K562 (cell line): ENCODE measurements at regions not wholly inside any gene's neighbourhood (a gene's known extent, or its start where the extent isn't known, plus 50 kb on each side); places are given as distances from the start of the nearest gene placed in this dataset.

Experiments
- ATAC-seq: fragments of 200-7000 bp; cut with Tn5 transposase; 3 replicates; pipeline ENCODE4 v1.9.1; 2020; ENCODE audit warnings: moderate library complexity
- BruUV-seq: library from RNA; stranded (reverse); fragments of 400-500 nt; replicated peaks from 2 replicates; lab custom pipeline; 2021; lab: Mats Ljungman, UMichigan
- CTCF ChIA-PET: fragments of 300-600 bp; formaldehyde crosslinking; extraction: SDS; loops from one replicate; lab custom pipeline; 2021; ENCODE audit warnings: low intra/inter-chr PET ratio; lab: Yijun Ruan, JAX
- POLR2A ChIA-PET: fragments of 300-600, 350-650 bp; sonication (Branson Sonifier 250); formaldehyde crosslinking; extraction: SDS; loops from one replicate; lab custom pipeline; 2021; ENCODE audit warnings: antibody characterized with exemption, inconsistent platforms; lab: Yijun Ruan, JAX
- DNase-seq, 4 experiments: peaks; one replicate each; pipeline versions ENCODE4 v3.0.0 to v3.0.0-alpha.2; 2011 to 2018; ENCODE audit warnings: low spot score in 3 of 4, mixed read lengths in 3 of 4; ENCODE audit errors: extremely low read depth in 1 of 4
- FAIRE-seq: peaks from 2 replicates; lab custom pipeline; 2011; peaks lifted over from hg19 to GRCh38; lab: Jason Lieb, UNC
- H2AFZ ChIP-seq: 2 replicates; pipeline ENCODE4 v1.6.0; 2011; ENCODE audit warnings: low read depth, low read length, control low read depth, inconsistent platforms
- H3K27ac ChIP-seq: fragments of 200-600 bp; 3 replicates; pipeline ENCODE4 v1.8.0; 2011; ENCODE audit warnings: low read depth, mild to moderate bottlenecking, control low read depth, inconsistent platforms, low read length, moderate library complexity, mixed read lengths; ENCODE audit errors: extremely low read depth
- H3K27me3 ChIP-seq, 2 experiments: fragments of 300-600 bp in 1 of 2; 2 replicates in 1 of 2; 3 replicates in 1 of 2; pipeline versions ENCODE4 v1.6.0 to v1.8.0; 2011; ENCODE audit warnings: inconsistent platforms in 2 of 2, low read length in 2 of 2, mild to moderate bottlenecking in 1 of 2, mixed read lengths in 1 of 2, moderate library complexity in 1 of 2; ENCODE audit not compliant: control insufficient read depth in 2 of 2, insufficient read depth in 2 of 2
- H3K36me3 ChIP-seq: fragments of 300-600 bp; 3 replicates; pipeline ENCODE4 v1.8.0; 2011; ENCODE audit warnings: mild to moderate bottlenecking, low read length, inconsistent platforms; ENCODE audit not compliant: control insufficient read depth, insufficient read depth
- H3K4me1 ChIP-seq, 2 experiments: fragments of 200-600 bp in 1 of 2; replicated peaks in 1 of 2; 2 replicates in 1 of 2; 3 replicates in 1 of 2; pipeline versions ENCODE4 v1.5.1 to v1.8.0; 2011; ENCODE audit warnings: inconsistent platforms in 2 of 2, low read length in 2 of 2, mild to moderate bottlenecking in 1 of 2, mixed read lengths in 1 of 2, moderate library complexity in 1 of 2; ENCODE audit not compliant: control insufficient read depth in 2 of 2, insufficient read depth in 2 of 2
- H3K4me2 ChIP-seq: 2 replicates; pipeline ENCODE4 v1.6.1; 2011; ENCODE audit warnings: low read length, control low read depth, inconsistent platforms, mixed read lengths; ENCODE audit not compliant: insufficient read depth
- H3K4me3 ChIP-seq: fragments of 200-600 bp; sonication (generic), shearing (Covaris generic); 2 replicates; pipeline ENCODE4 v1.5.1; 2016; ENCODE audit warnings: control low read depth, inconsistent platforms
- H3K79me2 ChIP-seq: fragments of 200-600 bp; 3 replicates; pipeline ENCODE4 v1.8.0; 2011; ENCODE audit warnings: low read length, inconsistent platforms; ENCODE audit not compliant: control insufficient read depth, insufficient read depth
- H3K9ac ChIP-seq, 2 experiments: 2 replicates each; pipeline versions ENCODE4 v1.6.0 to v1.6.1; 2011; ENCODE audit warnings: low read depth in 2 of 2, low read length in 2 of 2, control low read depth in 1 of 2, inconsistent platforms in 1 of 2, mild to moderate bottlenecking in 1 of 2, mixed read lengths in 1 of 2; ENCODE audit not compliant: insufficient read depth in 1 of 2
- H3K9me1 ChIP-seq: one replicate; pipeline ENCODE4 v1.6.0; 2011; ENCODE audit warnings: inconsistent platforms, mild to moderate bottlenecking, low read length, moderate library complexity; ENCODE audit not compliant: control insufficient read depth, insufficient read depth
- H3K9me3 ChIP-seq: replicated peaks from 2 replicates; pipeline ENCODE4 v1.5.1; 2011; ENCODE audit warnings: low read depth, low read length, inconsistent platforms; ENCODE audit not compliant: control insufficient read depth, insufficient read depth
- H4K20me1 ChIP-seq: replicated peaks from 2 replicates; pipeline ENCODE4 v1.6.1; 2011; ENCODE audit warnings: low read length, inconsistent platforms, mixed read lengths; ENCODE audit not compliant: control insufficient read depth, insufficient read depth
- C11orf30 ChIP-seq: fragments of 450-650 bp; IDR thresholded peaks from 2 replicates; pipeline ENCODE4 v1.6.1; 2016; ENCODE audit warnings: low read depth, mild to moderate bottlenecking
- ERF ChIP-seq: fragments of 450-650 bp; formaldehyde crosslinking; IDR thresholded peaks from 2 replicates; pipeline ENCODE4 v1.4.0; 2020; ENCODE audit warnings: mild to moderate bottlenecking, mixed read lengths
- KAT8 ChIP-seq: fragments of 450-650 bp; IDR thresholded peaks from 2 replicates; pipeline ENCODE4 v1.6.1; 2016; ENCODE audit warnings: low read depth, mild to moderate bottlenecking
- MEF2D ChIP-seq: conservative IDR thresholded peaks from 2 replicates; pipeline ENCODE4 v1.6.1; 2016; ENCODE audit warnings: low read depth, missing genetic modification characterization, missing compliant biosample characterization
- NFE2 ChIP-seq: IDR thresholded peaks from 2 replicates; pipeline ENCODE4 v1.6.1; 2014; ENCODE audit warnings: antibody characterized with exemption, low read depth
- PTBP1 ChIP-seq: fragments of 200-400 bp; formaldehyde crosslinking; IDR thresholded peaks from 2 replicates; pipeline ENCODE4 v1.6.1; 2017; ENCODE audit warnings: low read depth, low read length
- SP1 ChIP-seq: sonication (generic); formaldehyde crosslinking; IDR thresholded peaks from 2 replicates; pipeline ENCODE4 v1.8.1; 2022; ENCODE audit warnings: mild to moderate bottlenecking, missing genetic modification reagents
- ZFP1 ChIP-seq: fragments of 450-650 bp; formaldehyde crosslinking; IDR thresholded peaks from 2 replicates; pipeline ENCODE4 v1.4.0; 2020; ENCODE audit warnings: mild to moderate bottlenecking, mixed read lengths
- WGBS: fragments of 100-300 bp; shearing (Covaris generic); methylation state at CpG from one replicate; pipeline ENCODE4 v1.1.6; 2016; ENCODE audit warnings: low coverage, mixed read lengths; ENCODE audit not compliant: insufficient coverage; ENCODE audit errors: missing lambda C conversion rate; 5-methylcytosine and 5-hydroxymethylcytosine counted together
- in situ Hi-C: fragments of 300-500 bp; cut with MboI; formaldehyde crosslinking; loops from 4 replicates; pipeline ENCODE4 v1.15.0; 2018; ENCODE audit warnings: inconsistent platforms, mixed read lengths
- intact Hi-C: fragments of 100-400 bp; cut with micrococcal nuclease; formaldehyde crosslinking; loops from 2 replicates; pipeline ENCODE4 v1.14.2; 2022
- TF ChIP-seq, protein P1 (sequence below), 3 experiments: fragments of 200-800 bp in 1 of 3; fragments of 250-450 bp in 1 of 3; fragments of 450-650 bp in 1 of 3; sonication (Bioruptor Pico) in 1 of 3; sonication (Bioruptor generic) in 1 of 3; formaldehyde crosslinking in 1 of 3; IDR thresholded peaks; 2 replicates each; pipeline versions ENCODE4 v1.6.1 to v1.8.0; 2016 to 2022; ENCODE audit warnings: mild to moderate bottlenecking in 2 of 3, missing genetic modification characterization in 2 of 3, missing compliant biosample characterization in 1 of 3, moderate library complexity in 1 of 3

DNA sequence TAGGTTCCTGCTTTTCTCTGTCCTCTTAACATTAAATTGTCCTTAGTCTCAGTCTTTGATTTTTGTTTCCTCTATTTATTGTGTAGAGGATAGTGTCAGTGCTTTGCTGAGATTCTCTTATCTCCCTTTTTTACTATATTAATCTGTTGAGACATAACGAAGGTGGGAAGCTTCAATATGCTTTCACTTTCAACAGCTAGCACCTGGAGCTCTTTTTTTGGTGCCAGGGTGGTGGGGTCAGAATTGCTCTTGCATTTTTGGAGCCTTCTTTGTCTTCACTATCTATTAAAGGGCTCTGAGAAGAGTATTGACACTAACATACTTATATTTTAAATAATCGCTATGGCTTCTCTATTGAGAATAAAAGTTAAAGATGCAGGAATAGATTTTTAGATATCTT, 97.1 kb upstream of the EPHA7 start:
- Histone ChIP-seq H3K9me3 (no peaks in the 10 kb centered on the region), H3K4me1 (no peaks in the 10 kb centered on the region), H3K9ac (no peak overlapping the region), H3K27me3 (no peaks in the 10 kb centered on the region), H2AFZ (no peak overlapping the region), H3K79me2 (no peaks in the 10 kb centered on the region), H3K9me1 (no peaks in the 10 kb centered on the region), H3K4me3 (no peak overlapping the region), H3K4me2 (no peak overlapping the region), H3K36me3 (no peaks in the 10 kb centered on the region), H3K27ac (no peak overlapping the region), H4K20me1 (no peaks in the 10 kb centered on the region)
- ATAC-seq (no peak), FAIRE-seq (no peak), DNase-seq (no peak)
- BruUV-seq = no TSS peak
- TF ChIP-seq SP1 (CRISPR knock-in tag) = no peak
- in situ Hi-C loops = no loop called here
- ChIA-PET CTCF (no interaction called here), POLR2A (no interaction called here)
- 0% methylated on average over 2 of the region's 2 CpGs for WGBS
- intact Hi-C loops = no loop called here

GRCh38 chr6:93515736-93516135, 96.4 kb upstream of the EPHA7 start:
- no peak overlapping the region for H3K9ac ChIP-seq
- H4K20me1 ChIP-seq = no peaks in the 10 kb centered on the region
- H2AFZ ChIP-seq = no peak overlapping the region
- no peak overlapping the region for H3K4me2 ChIP-seq
- no TSS peak for BruUV-seq
- DNase-seq (no peak), ATAC-seq (no peak), FAIRE-seq (no peak)
- no peaks in the 10 kb centered on the region for H3K36me3 ChIP-seq
- POLR2A ChIA-PET = no interaction called here
- H3K9me3 ChIP-seq = no peaks in the 10 kb centered on the region
- no peak overlapping the region for H3K4me3 ChIP-seq
- H3K9me1 ChIP-seq = no peaks in the 10 kb centered on the region
- H3K4me1 ChIP-seq = no peaks in the 10 kb centered on the region
- no peaks in the 10 kb centered on the region for H3K27me3 ChIP-seq
- H3K79me2 ChIP-seq = no peaks in the 10 kb centered on the region
- in situ Hi-C loops = no loop called here
- H3K27ac ChIP-seq = no peak overlapping the region
- intact Hi-C loops = no loop called here
- 0% methylated on average over 2 of the region's 2 CpGs for WGBS
- CTCF ChIA-PET = no interaction called here
- TF ChIP-seq ZFP1 (CRISPR knock-in tag) (no peak), ERF (no peak), KAT8 (no peak), PTBP1 (no peak), C11orf30 (no peak), MEF2D (no peak), NFE2 (no peak)
- TF ChIP-seq, protein P1, sequence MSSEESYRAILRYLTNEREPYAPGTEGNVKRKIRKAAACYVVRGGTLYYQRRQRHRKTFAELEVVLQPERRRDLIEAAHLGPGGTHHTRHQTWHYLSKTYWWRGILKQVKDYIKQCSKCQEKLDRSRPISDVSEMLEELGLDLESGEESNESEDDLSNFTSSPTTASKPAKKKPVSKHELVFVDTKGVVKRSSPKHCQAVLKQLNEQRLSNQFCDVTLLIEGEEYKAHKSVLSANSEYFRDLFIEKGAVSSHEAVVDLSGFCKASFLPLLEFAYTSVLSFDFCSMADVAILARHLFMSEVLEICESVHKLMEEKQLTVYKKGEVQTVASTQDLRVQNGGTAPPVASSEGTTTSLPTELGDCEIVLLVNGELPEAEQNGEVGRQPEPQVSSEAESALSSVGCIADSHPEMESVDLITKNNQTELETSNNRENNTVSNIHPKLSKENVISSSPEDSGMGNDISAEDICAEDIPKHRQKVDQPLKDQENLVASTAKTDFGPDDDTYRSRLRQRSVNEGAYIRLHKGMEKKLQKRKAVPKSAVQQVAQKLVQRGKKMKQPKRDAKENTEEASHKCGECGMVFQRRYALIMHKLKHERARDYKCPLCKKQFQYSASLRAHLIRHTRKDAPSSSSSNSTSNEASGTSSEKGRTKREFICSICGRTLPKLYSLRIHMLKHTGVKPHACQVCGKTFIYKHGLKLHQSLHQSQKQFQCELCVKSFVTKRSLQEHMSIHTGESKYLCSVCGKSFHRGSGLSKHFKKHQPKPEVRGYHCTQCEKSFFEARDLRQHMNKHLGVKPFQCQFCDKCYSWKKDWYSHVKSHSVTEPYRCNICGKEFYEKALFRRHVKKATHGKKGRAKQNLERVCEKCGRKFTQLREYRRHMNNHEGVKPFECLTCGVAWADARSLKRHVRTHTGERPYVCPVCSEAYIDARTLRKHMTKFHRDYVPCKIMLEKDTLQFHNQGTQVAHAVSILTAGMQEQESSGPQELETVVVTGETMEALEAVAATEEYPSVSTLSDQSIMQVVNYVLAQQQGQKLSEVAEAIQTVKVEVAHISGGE (CRISPR knock-in tag; IDR thresholded peaks at IDR 0.05) = no peak
